Tibial nerve (tissue), 4 donors: ENCODE measurements at regions not wholly inside any gene's neighbourhood (a gene's known extent, or its start where the extent isn't known, plus 50 kb on each side); places are given as distances from the start of the nearest gene placed in this dataset.

Experiments used
- DNase-seq, 2 donors: peaks; one replicate each; pipeline ENCODE4 v3.0.0-alpha.2; 2019; ENCODE audit warnings: low spot score in 2 of 2
- H3K27ac ChIP-seq, 4 donors: fragments of 200-600 bp; sonication (generic) in 3 of 4; one replicate each; pipeline ENCODE4 v1.5.1; 2017 to 2019; ENCODE audit warnings: mild to moderate bottlenecking in 1 of 4
- H3K27me3 ChIP-seq, 2 donors: fragments of 200-600 bp; sonication (generic) in 1 of 2; one replicate each; pipeline versions ENCODE4 v1.5.1 to v1.6.0; 2017 to 2019
- H3K36me3 ChIP-seq, 3 donors: fragments of 200-600 bp; sonication (generic); one replicate each; pipeline ENCODE4 v1.5.1; 2018 to 2019
- H3K4me1 ChIP-seq, 4 donors: fragments of 200-600 bp; sonication (generic) in 3 of 4; one replicate each; pipeline ENCODE4 v1.5.1; 2017 to 2019
- H3K4me3 ChIP-seq, 4 donors: fragments of 200-600 bp; sonication (generic) in 3 of 4; one replicate each; pipeline ENCODE4 v1.5.1; 2017 to 2019; ENCODE audit warnings: mild to moderate bottlenecking in 1 of 4, moderate library complexity in 1 of 4
- H3K9me3 ChIP-seq, 4 donors: fragments of 200-600 bp; sonication (generic) in 3 of 4; one replicate each; pipeline ENCODE4 v1.5.1; 2017 to 2019
- CTCF ChIP-seq, 5 experiments: fragments of 200-600 bp in 3 of 5; fragments of 450-650 bp in 2 of 5; sonication (generic) in 3 of 5; IDR thresholded peaks; one replicate each; pipeline ENCODE4 v1.5.1; 2016 to 2019; ENCODE audit warnings: antibody characterized with exemption in 5 of 5, mild to moderate bottlenecking in 3 of 5, moderate library complexity in 2 of 5
- EP300 ChIP-seq, 2 donors: sonication (generic); formaldehyde crosslinking; IDR thresholded peaks; one replicate each; pipeline ENCODE4 v1.6.1; 2017; ENCODE audit warnings: antibody characterized with exemption in 2 of 2, mild to moderate bottlenecking in 1 of 2
- POLR2A ChIP-seq, 2 donors: fragments of 450-650 bp; IDR thresholded peaks; one replicate each; pipeline ENCODE4 v1.6.1; 2017; ENCODE audit warnings: antibody characterized with exemption in 2 of 2, mild to moderate bottlenecking in 2 of 2, moderate library complexity in 2 of 2
- WGBS, 2 donors: methylation state at CpG; one replicate each; pipeline ENCODE4 v1.1.5; 2018; 5-methylcytosine and 5-hydroxymethylcytosine counted together

- no peak overlapping the region for H3K27ac ChIP-seq
- H3K4me3 ChIP-seq, result no peak overlapping the region
- no peaks in the 10 kb centered on the region for H3K4me1 ChIP-seq
- 84 to 92% methylated on average over 8 of the region's 8 CpGs for WGBS, 2 donors
- TF ChIP-seq EP300 (IDR thresholded peaks at IDR 0.05) (no peak), POLR2A (IDR thresholded peaks at IDR 0.05) (no peak), CTCF (IDR thresholded peaks at IDR 0.05) (no peak)
- no peaks in the 10 kb centered on the region for H3K27me3 ChIP-seq
- no peak for DNase-seq
- no peaks in the 10 kb centered on the region for H3K9me3 ChIP-seq
- H3K36me3 ChIP-seq, result no peaks in the 10 kb centered on the region
Observed at GRCh38 chr16:47861999-47862398, 293.8 kb downstream of the ABCC12 start.

GRCh38 chr16:47858333-47858982, 297.3 kb downstream of the ABCC12 start:
- H3K27me3 ChIP-seq, result no peaks in the 10 kb centered on the region
- WGBS, 2 donors, result 56 to 62% methylated on average over 9 of the region's 9 CpGs

GRCh38 chr16:47855431-47855830, 300.4 kb downstream of the ABCC12 start:
- H3K27ac ChIP-seq, result no peak overlapping the region
- H3K27me3 ChIP-seq, result no peaks in the 10 kb centered on the region
- 81 to 92% methylated on average over 3 of the region's 3 CpGs for WGBS, 2 donors
- no peaks in the 10 kb centered on the region for H3K4me1 ChIP-seq
- no peaks in the 10 kb centered on the region for H3K9me3 ChIP-seq
- no peak overlapping the region for H3K4me3 ChIP-seq
- H3K36me3 ChIP-seq, result no peaks in the 10 kb centered on the region
- no peak for TF ChIP-seq EP300 (IDR thresholded peaks at IDR 0.05)
- TF ChIP-seq CTCF (IDR thresholded peaks at IDR 0.05), result no peak
- no peak for TF ChIP-seq POLR2A (IDR thresholded peaks at IDR 0.05)
- DNase-seq, result no peak

More at GRCh38 chr16:47858333-47858982, 297.3 kb downstream of the ABCC12 start:
- no peaks in the 10 kb centered on the region for H3K36me3 ChIP-seq
- TF ChIP-seq CTCF (IDR thresholded peaks at IDR 0.05), result no peak
- no peak for TF ChIP-seq POLR2A (IDR thresholded peaks at IDR 0.05)
- no peak for TF ChIP-seq EP300 (IDR thresholded peaks at IDR 0.05)
- H3K27ac ChIP-seq, result no peak overlapping the region
- no peak for DNase-seq
- no peak overlapping the region for H3K4me3 ChIP-seq
- H3K4me1 ChIP-seq, result no peaks in the 10 kb centered on the region
- no peaks in the 10 kb centered on the region for H3K9me3 ChIP-seq

- TF ChIP-seq CTCF (IDR thresholded peaks at IDR 0.05) (no peak), EP300 (IDR thresholded peaks at IDR 0.05) (no peak), POLR2A (IDR thresholded peaks at IDR 0.05) (no peak)
- Histone ChIP-seq H3K4me1 (no peaks in the 10 kb centered on the region), H3K27me3 (no peaks in the 10 kb centered on the region), H3K36me3 (no peaks in the 10 kb centered on the region), H3K27ac (no peak overlapping the region), H3K4me3 (no peak overlapping the region), H3K9me3 (no peaks in the 10 kb centered on the region)
- 95 to 100% methylated on average over 2 of the region's 2 CpGs for WGBS, 2 donors
- DNase-seq, result no peak
Observed at GRCh38 chr16:47854737-47855136, 301.1 kb downstream of the ABCC12 start.

- whole genome bisulfite sequencing, 2 donors, result 76 to 81% methylated on average over 6 of the region's 6 CpGs
- no peak for DNase-seq
- H3K4me3 ChIP-seq, result no peak overlapping the region
- no peak for TF ChIP-seq CTCF (IDR thresholded peaks at IDR 0.05)
- TF ChIP-seq POLR2A (IDR thresholded peaks at IDR 0.05), result no peak
- TF ChIP-seq EP300 (IDR thresholded peaks at IDR 0.05), result no peak
- no peaks in the 10 kb centered on the region for H3K36me3 ChIP-seq
- H3K27me3 ChIP-seq, result no peaks in the 10 kb centered on the region
- no peak overlapping the region for H3K27ac ChIP-seq
- no peaks in the 10 kb centered on the region for H3K4me1 ChIP-seq
- H3K9me3 ChIP-seq, result no peaks in the 10 kb centered on the region
Observed at GRCh38 chr16:47852991-47853390, 302.8 kb downstream of the ABCC12 start.
